IMR-90 (cell line): ENCODE measurements at regions not wholly inside any gene's neighbourhood (a gene's known extent, or its start where the extent isn't known, plus 50 kb on each side); places are given as distances from the start of the nearest gene placed in this dataset.

Experiments used
- ATAC-seq: fragments of 200-7000 bp; cut with Tn5 transposase; 2 replicates; pipeline ENCODE4 v1.9.1; 2020; ENCODE audit warnings: low read depth, mild to moderate bottlenecking, moderate library complexity
- BruUV-seq: library from RNA; stranded (reverse); fragments of 400-500 nt; replicated peaks from 2 replicates; lab custom pipeline; 2021; lab: Mats Ljungman, UMichigan
- CTCF ChIA-PET: fragments of 300-600 bp; formaldehyde crosslinking; extraction: SDS; loops from one replicate; lab custom pipeline; 2021; ENCODE audit warnings: antibody characterized with exemption; lab: Yijun Ruan, JAX
- POLR2A ChIA-PET: fragments of 300-600 bp; sonication (Branson Sonifier 250); formaldehyde crosslinking; loops from one replicate; lab custom pipeline; 2022; ENCODE audit warnings: antibody characterized with exemption; ENCODE audit not compliant: unreplicated experiment; lab: Charles Lee
- DNase-seq: peaks from one replicate; pipeline ENCODE4 v3.0.0; 2013
- H2AFZ ChIP-seq: replicated peaks from 2 replicates; pipeline ENCODE3; 2013; ENCODE audit warnings: low read length, mild to moderate bottlenecking; ENCODE audit not compliant: poor library complexity
- H2AK5ac ChIP-seq: 2 replicates; pipeline ENCODE4 v1.6.1; 2013; ENCODE audit warnings: low read depth, low read length, inconsistent platforms
- H2AK9ac ChIP-seq: replicated peaks from 2 replicates; pipeline ENCODE3; 2013; ENCODE audit warnings: mild to moderate bottlenecking, low read depth, low read length, moderate library complexity; ENCODE audit not compliant: poor library complexity
- H2BK120ac ChIP-seq: 2 replicates; pipeline ENCODE4 v1.6.1; 2013; ENCODE audit warnings: low read depth, low read length, inconsistent platforms
- H2BK15ac ChIP-seq: 3 replicates; pipeline ENCODE4 v1.6.1; 2013; ENCODE audit warnings: low read depth, low read length, inconsistent platforms
- H2BK20ac ChIP-seq: 2 replicates; pipeline ENCODE4 v1.6.1; 2013; ENCODE audit warnings: low read depth, mild to moderate bottlenecking, inconsistent platforms, low read length, moderate library complexity
- H2BK5ac ChIP-seq: 2 replicates; pipeline ENCODE4 v1.6.1; 2013; ENCODE audit warnings: mild to moderate bottlenecking, low read depth, low read length, inconsistent platforms; ENCODE audit not compliant: poor library complexity, severe bottlenecking
- H3K14ac ChIP-seq: replicated peaks from 2 replicates; pipeline ENCODE4 v1.6.1; 2013; ENCODE audit warnings: low read depth, low read length, inconsistent platforms
- H3K18ac ChIP-seq: 2 replicates; pipeline ENCODE4 v1.6.1; 2013; ENCODE audit warnings: low read depth, low read length, control low read depth
- H3K23ac ChIP-seq: 2 replicates; pipeline ENCODE4 v1.6.1; 2013; ENCODE audit warnings: low read depth, low read length, inconsistent platforms
- H3K27ac ChIP-seq: 2 replicates; pipeline ENCODE4 v1.5.1; 2013; ENCODE audit warnings: mild to moderate bottlenecking, control low read depth, low read length; ENCODE audit not compliant: insufficient read depth
- H3K27me3 ChIP-seq: 2 replicates; pipeline ENCODE4 v1.6.1; 2013; ENCODE audit warnings: low read length; ENCODE audit not compliant: control insufficient read depth, insufficient read depth
- H3K36me3 ChIP-seq: 2 replicates; pipeline ENCODE4 v1.6.1; 2013; ENCODE audit warnings: low read length, mixed read lengths; ENCODE audit not compliant: control insufficient read depth, insufficient read depth
- H3K4ac ChIP-seq: 2 replicates; pipeline ENCODE4 v1.6.1; 2013; ENCODE audit warnings: low read depth, low read length, inconsistent platforms
- H3K4me1 ChIP-seq: 2 replicates; pipeline ENCODE4 v1.6.1; 2013; ENCODE audit warnings: low read length, mixed read lengths; ENCODE audit not compliant: control insufficient read depth, insufficient read depth
- H3K4me2 ChIP-seq: 2 replicates; pipeline ENCODE4 v1.6.1; 2013; ENCODE audit warnings: low read depth, mild to moderate bottlenecking, control low read depth, low read length, moderate library complexity
- H3K4me3 ChIP-seq: 2 replicates; pipeline ENCODE4 v1.5.1; 2013; ENCODE audit warnings: low read depth, mild to moderate bottlenecking, control low read depth, low read length, moderate library complexity; ENCODE audit not compliant: insufficient read depth
- H3K56ac ChIP-seq: 2 replicates; pipeline ENCODE4 v1.6.1; 2013; ENCODE audit warnings: low read length, inconsistent platforms; ENCODE audit not compliant: insufficient read depth; ENCODE audit errors: extremely low read depth
- H3K79me1 ChIP-seq, 2 experiments: 2 replicates each; pipeline ENCODE4 v1.6.1; 2013; ENCODE audit warnings: low read length in 2 of 2, inconsistent platforms in 1 of 2, low read depth in 1 of 2
- H3K9ac ChIP-seq: 2 replicates; pipeline ENCODE4 v1.6.1; 2013; ENCODE audit warnings: low read depth, low read length, control low read depth
- H3K9me1 ChIP-seq: 2 replicates; pipeline ENCODE4 v1.6.1; 2013; ENCODE audit warnings: low read length, inconsistent platforms; ENCODE audit not compliant: insufficient read depth
- H3K9me3 ChIP-seq: 2 replicates; pipeline ENCODE4 v1.6.1; 2013; ENCODE audit warnings: low read length; ENCODE audit not compliant: control insufficient read depth, insufficient read depth
- H4K20me1 ChIP-seq: 2 replicates; pipeline ENCODE4 v1.6.1; 2013; ENCODE audit warnings: low read length, inconsistent platforms; ENCODE audit not compliant: insufficient read depth
- H4K5ac ChIP-seq: 2 replicates; pipeline ENCODE4 v1.6.1; 2013; ENCODE audit warnings: mild to moderate bottlenecking, low read depth, low read length, control low read depth
- H4K8ac ChIP-seq, 2 experiments: 2 replicates each; pipeline ENCODE4 v1.6.1; 2013; ENCODE audit warnings: low read depth in 2 of 2, low read length in 2 of 2, control low read depth in 1 of 2, inconsistent platforms in 1 of 2
- H4K91ac ChIP-seq: 2 replicates; pipeline ENCODE4 v1.6.1; 2013; ENCODE audit warnings: low read depth, low read length, inconsistent platforms; ENCODE audit not compliant: insufficient read depth
- BHLHE40 ChIP-seq: fragments of 150-350 bp; IDR thresholded peaks from 2 replicates; pipeline ENCODE4 v1.6.1; 2016; ENCODE audit warnings: mild to moderate bottlenecking, low read depth, low read length
- CEBPB ChIP-seq: IDR thresholded peaks from 2 replicates; pipeline ENCODE4 v1.6.1; 2012; ENCODE audit warnings: low read depth, low read length, improper control_type of control experiment
- CHD1 ChIP-seq: IDR thresholded peaks from 2 replicates; pipeline ENCODE4 v1.6.1; 2012; ENCODE audit warnings: low read depth, low read length, improper control_type of control experiment
- ELK1 ChIP-seq: fragments of 150-350 bp; IDR thresholded peaks from 2 replicates; pipeline ENCODE4 v1.6.1; 2016; ENCODE audit warnings: low read depth, mild to moderate bottlenecking, low read length, moderate library complexity, borderline replicate concordance
- FOS ChIP-seq: fragments of 150-350 bp; IDR thresholded peaks from 2 replicates; pipeline ENCODE4 v1.6.1; 2016; ENCODE audit warnings: low read depth, low read length
- MAFK ChIP-seq: IDR thresholded peaks from 2 replicates; pipeline ENCODE4 v1.6.1; 2012; ENCODE audit warnings: low read depth, low read length, improper control_type of control experiment
- MAZ ChIP-seq: IDR thresholded peaks from 2 replicates; pipeline ENCODE4 v1.6.1; 2012; ENCODE audit warnings: low read depth, mild to moderate bottlenecking, low read length, improper control_type of control experiment, moderate library complexity, borderline replicate concordance
- MXI1 ChIP-seq: IDR thresholded peaks from 2 replicates; pipeline ENCODE4 v1.6.1; 2012; ENCODE audit warnings: low read depth, mild to moderate bottlenecking, low read length, moderate library complexity, borderline replicate concordance
- NFE2L2 ChIP-seq: fragments of 150-350 bp; IDR thresholded peaks from 2 replicates; pipeline ENCODE4 v1.6.1; 2016; ENCODE audit warnings: low read depth, mild to moderate bottlenecking, low read length
- POLR2A ChIP-seq: IDR thresholded peaks from 2 replicates; pipeline ENCODE4 v1.6.1; 2012; ENCODE audit warnings: mild to moderate bottlenecking, low read depth, low read length
- RAD21 ChIP-seq: IDR thresholded peaks from 2 replicates; pipeline ENCODE4 v1.6.1; 2012; ENCODE audit warnings: low read length, improper control_type of control experiment
- RCOR1 ChIP-seq: IDR thresholded peaks from 2 replicates; pipeline ENCODE4 v1.6.1; 2012; ENCODE audit warnings: mild to moderate bottlenecking, low read length, improper control_type of control experiment; ENCODE audit not compliant: insufficient replicate concordance
- RFX5 ChIP-seq: IDR thresholded peaks from 2 replicates; pipeline ENCODE4 v1.8.0; 2012; ENCODE audit warnings: low read depth, mild to moderate bottlenecking, low read length, moderate library complexity
- SMC3 ChIP-seq: fragments of 150-350 bp; IDR thresholded peaks from 2 replicates; pipeline ENCODE4 v1.6.1; 2016; ENCODE audit warnings: low read depth, mild to moderate bottlenecking, antibody characterized with exemption, low read length, moderate library complexity
- USF2 ChIP-seq: fragments of 150-350 bp; IDR thresholded peaks from 2 replicates; pipeline ENCODE4 v1.6.1; 2017; ENCODE audit warnings: mild to moderate bottlenecking, antibody characterized with exemption, low read length, low read depth
- WGBS, 2 experiments: methylation state at CpG; one replicate each; pipeline versions ENCODE4 v1.1.5 to v1.1.7; 2013; ENCODE audit warnings: missing lambda C conversion rate in 2 of 2; ENCODE audit not compliant: insufficient read length in 1 of 2; ENCODE audit errors: extremely low coverage in 2 of 2; 5-methylcytosine and 5-hydroxymethylcytosine counted together
- dilution Hi-C: fragments of 300-500 bp; cut with HindIII; formaldehyde crosslinking; loops from one replicate; pipeline ENCODE4 v1.14.3; 2018; ENCODE audit warnings: low sequenced_read_pairs; ENCODE audit not compliant: unreplicated experiment
- in situ Hi-C: fragments of 300-500 bp; cut with MboI; formaldehyde crosslinking; loops from 3 replicates; pipeline ENCODE4 v1.14.3; 2019; ENCODE audit warnings: low sequenced_read_pairs, inconsistent platforms, mixed read lengths
- intact Hi-C: fragments of 100-400 bp; cut with micrococcal nuclease; formaldehyde crosslinking; loops from 2 replicates; pipeline ENCODE4 v1.10.0; 2022

GRCh38 chr1:69373520-69373919, 194.2 kb upstream of the LRRC7 start:
- H4K91ac ChIP-seq: no peak overlapping the region
- CTCF ChIA-PET: no interaction called here
- no peak overlapping the region for H3K18ac ChIP-seq
- no peak overlapping the region for H3K4me3 ChIP-seq
- H4K5ac ChIP-seq: no peak overlapping the region
- no peaks in the 10 kb centered on the region for H3K79me1 ChIP-seq
- DNase-seq: no peak
- H3K9me3 ChIP-seq: no peaks in the 10 kb centered on the region; the same call in 1 of the 2 replicates
- no peaks in the 10 kb centered on the region for H3K4me1 ChIP-seq
- no peak overlapping the region for H4K8ac ChIP-seq
- H2AK5ac ChIP-seq: no peak overlapping the region
- WGBS, 2 experiments: 59% methylated on average over 3 of the region's 4 CpGs; no CpG with 5 or more reads in 1 of the 2 experiments
- intact Hi-C loops: no loop called here
- no peak overlapping the region for H3K14ac ChIP-seq
- no TSS peak for BruUV-seq
- no peak overlapping the region for H2AK9ac ChIP-seq
- no peaks in the 10 kb centered on the region for H3K36me3 ChIP-seq
- no peak overlapping the region for H2AFZ ChIP-seq
- no peak overlapping the region for H3K9ac ChIP-seq
- TF ChIP-seq MAFK: no peak
- TF ChIP-seq USF2: no peak
- no peak for TF ChIP-seq CHD1
- TF ChIP-seq MAZ: no peak
- TF ChIP-seq RFX5: no peak
- no peak for TF ChIP-seq RCOR1
- TF ChIP-seq CEBPB: no peak
- TF ChIP-seq FOS: no peak
- TF ChIP-seq RAD21: no peak
- no peak for TF ChIP-seq MXI1
- TF ChIP-seq NFE2L2: no peak
- no peak for TF ChIP-seq SMC3
- TF ChIP-seq BHLHE40: no peak
- TF ChIP-seq ELK1: no peak
- TF ChIP-seq POLR2A: no peak
- no peak overlapping the region for H3K27ac ChIP-seq
- ATAC-seq: no peak
- no peak overlapping the region for H2BK20ac ChIP-seq
- POLR2A ChIA-PET: no interaction called here
- no peaks in the 10 kb centered on the region for H3K9me1 ChIP-seq
- H4K20me1 ChIP-seq: no peaks in the 10 kb centered on the region
- H3K56ac ChIP-seq: no peak overlapping the region
- in situ Hi-C loops: no loop called here
- no peak overlapping the region for H3K23ac ChIP-seq
- H3K27me3 ChIP-seq: no peaks in the 10 kb centered on the region
- no peak overlapping the region for H3K4me2 ChIP-seq
- no peak overlapping the region for H2BK15ac ChIP-seq
- H2BK5ac ChIP-seq: no peak overlapping the region
- H2BK120ac ChIP-seq: no peak overlapping the region
- H3K4ac ChIP-seq: no peak overlapping the region
- dilution Hi-C loops: no loop called here
